ENCODE measurements at regions not wholly inside any gene's neighbourhood (a gene's known extent, or its start where the extent isn't known, plus 50 kb on each side); places are given as distances from the start of the nearest gene placed in this dataset.

DNA sequence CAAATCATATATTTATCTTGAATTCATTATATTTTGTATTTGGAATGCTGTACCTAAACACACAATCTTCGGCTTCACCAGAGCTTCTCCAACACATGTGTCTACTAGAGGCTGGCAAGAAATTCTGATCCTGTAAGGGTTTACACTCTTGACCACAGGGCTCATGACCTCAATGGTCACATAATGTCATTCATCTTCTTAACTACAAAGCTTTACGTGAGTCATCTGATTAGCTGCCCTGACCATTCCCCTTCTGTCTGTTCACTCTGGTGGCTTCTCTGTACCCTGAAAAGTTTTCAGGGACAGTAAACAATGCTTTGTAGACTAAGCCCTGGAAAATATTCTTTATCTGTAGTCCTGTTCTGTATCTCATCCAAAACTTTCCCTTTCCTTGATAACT lies 423.9 kb downstream of the CMPK2 start:
- H3K9me3 ChIP-seq (ENCODE audit: control insufficient read depth, low read length, poor library complexity, severe bottlenecking), result no peaks in the 10 kb centered on the region
- no peak for DNase-seq
- no peak for ATAC-seq
- Mint-ChIP-seq H3K4me3 (no peak overlapping the region), H3K4me1 (no peaks in the 10 kb centered on the region), H3K36me3 (ENCODE audit: low read depth) (no peaks in the 10 kb centered on the region), H3K27me3 (no peaks in the 10 kb centered on the region), H3K27ac (no peak overlapping the region)

DNA sequence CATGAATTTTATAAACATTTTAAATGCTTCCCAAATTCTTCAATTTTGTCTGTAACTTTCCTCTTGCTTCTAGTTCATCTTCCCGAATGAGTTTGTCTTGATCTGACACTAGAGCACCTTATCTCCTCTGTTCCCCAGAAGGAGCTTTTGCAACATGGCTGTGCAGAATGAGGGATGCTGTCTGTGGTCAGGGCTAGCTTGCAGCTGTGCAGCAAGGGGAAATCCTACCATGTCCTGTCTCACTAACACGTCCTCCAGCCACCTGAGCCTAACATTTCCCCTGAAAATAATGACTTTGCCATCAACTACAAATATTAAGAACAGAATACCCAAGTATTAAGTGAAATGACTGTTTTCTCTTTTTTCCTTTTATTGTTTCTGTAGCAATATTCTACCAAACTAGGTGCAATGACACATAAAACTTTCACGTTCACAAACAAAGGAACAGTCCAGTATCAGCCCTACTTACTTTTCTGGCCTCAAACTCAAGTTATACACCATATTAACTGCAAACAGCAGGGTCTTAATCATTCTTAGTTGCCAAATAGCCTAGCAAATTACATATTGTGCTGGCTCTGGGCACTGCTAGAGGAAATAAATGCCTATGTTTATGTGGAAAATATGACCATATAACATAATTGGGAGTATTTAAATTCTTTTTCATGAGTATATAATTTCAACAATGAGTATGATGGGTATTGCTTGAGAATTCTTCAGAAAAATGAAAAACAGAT lies 423.3 kb downstream of the CMPK2 start:
- ATAC-seq (no peak), DNase-seq (no peak)
- no peaks in the 10 kb centered on the region for H3K9me3 ChIP-seq (ENCODE audit: control insufficient read depth, low read length, poor library complexity, severe bottlenecking)
- Mint-ChIP-seq H3K27me3 (no peaks in the 10 kb centered on the region), H3K4me3 (no peak overlapping the region), H3K36me3 (ENCODE audit: low read depth) (no peaks in the 10 kb centered on the region), H3K4me1 (no peaks in the 10 kb centered on the region), H3K27ac (no peak overlapping the region)

DNA sequence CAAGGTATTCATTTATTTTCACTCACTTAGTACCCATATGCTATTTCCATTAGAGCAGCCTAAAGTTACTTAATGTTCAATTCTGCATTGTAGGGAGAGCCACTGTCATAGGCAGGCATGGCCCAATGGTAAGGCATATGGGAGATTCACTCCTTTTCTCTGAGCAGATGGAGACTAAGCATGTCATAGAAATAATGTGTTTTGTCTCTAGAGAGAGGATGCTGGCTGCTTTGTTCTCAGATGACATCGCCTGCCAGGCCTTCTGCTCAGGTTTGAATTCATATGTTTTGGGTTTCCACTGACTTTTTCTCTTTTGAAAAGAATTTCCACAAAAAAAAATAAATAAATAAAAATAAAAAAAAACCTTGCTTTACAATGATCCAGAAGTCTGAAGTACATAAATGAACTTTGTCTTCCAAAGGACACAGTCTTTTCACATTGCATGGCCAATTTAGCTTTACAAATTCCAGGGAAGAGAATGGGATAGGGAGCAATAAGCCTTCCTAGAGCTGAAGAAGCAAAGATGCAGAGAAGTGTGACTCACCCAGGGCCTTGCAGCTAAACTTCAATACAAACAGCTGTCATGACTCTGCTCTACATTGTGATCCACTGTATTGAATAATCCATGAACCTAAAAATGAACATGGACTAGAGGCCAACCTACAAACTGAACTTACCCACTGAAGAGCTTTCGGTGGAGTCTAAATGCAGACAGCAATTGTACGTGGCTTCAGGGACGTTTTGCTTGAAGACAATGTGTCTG lies 422.5 kb downstream of the CMPK2 start:
- no peak for ATAC-seq
- H3K36me3 Mint-ChIP-seq (ENCODE audit: low read depth), result no peaks in the 10 kb centered on the region
- no peak for DNase-seq
- H3K4me3 Mint-ChIP-seq, result no peak overlapping the region
- no peaks in the 10 kb centered on the region for H3K4me1 Mint-ChIP-seq
- no peak overlapping the region for H3K27ac Mint-ChIP-seq
- H3K27me3 Mint-ChIP-seq, result no peaks in the 10 kb centered on the region
- H3K9me3 ChIP-seq (ENCODE audit: control insufficient read depth, low read length, poor library complexity, severe bottlenecking), result no peaks in the 10 kb centered on the region

DNA sequence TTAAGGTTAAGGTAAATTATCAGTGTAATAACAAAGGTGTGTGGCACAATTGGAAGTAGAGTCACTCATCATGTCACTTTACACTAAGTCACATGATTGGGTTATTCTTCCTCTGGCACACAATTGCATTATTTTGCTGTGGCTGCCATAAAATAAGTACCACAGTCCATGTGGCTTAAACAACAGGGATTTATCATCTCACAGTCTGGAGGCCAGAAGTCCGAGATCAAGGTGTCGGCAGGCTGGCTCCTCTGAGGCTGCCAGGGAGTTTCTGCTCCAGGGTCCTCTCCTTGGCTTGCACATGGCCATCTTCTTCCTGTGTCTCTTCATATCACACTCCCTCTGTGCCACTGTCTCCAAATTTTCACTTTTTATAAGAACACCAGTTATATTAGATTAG lies 421.2 kb downstream of the CMPK2 start:
- DNase-seq (no peak), ATAC-seq (no peak)
- Mint-ChIP-seq H3K27me3 (no peaks in the 10 kb centered on the region), H3K4me3 (no peak overlapping the region), H3K27ac (no peak overlapping the region), H3K36me3 (ENCODE audit: low read depth) (no peaks in the 10 kb centered on the region), H3K4me1 (no peaks in the 10 kb centered on the region)
- H3K9me3 ChIP-seq (ENCODE audit: control insufficient read depth, low read length, poor library complexity, severe bottlenecking), result no peaks in the 10 kb centered on the region

DNA sequence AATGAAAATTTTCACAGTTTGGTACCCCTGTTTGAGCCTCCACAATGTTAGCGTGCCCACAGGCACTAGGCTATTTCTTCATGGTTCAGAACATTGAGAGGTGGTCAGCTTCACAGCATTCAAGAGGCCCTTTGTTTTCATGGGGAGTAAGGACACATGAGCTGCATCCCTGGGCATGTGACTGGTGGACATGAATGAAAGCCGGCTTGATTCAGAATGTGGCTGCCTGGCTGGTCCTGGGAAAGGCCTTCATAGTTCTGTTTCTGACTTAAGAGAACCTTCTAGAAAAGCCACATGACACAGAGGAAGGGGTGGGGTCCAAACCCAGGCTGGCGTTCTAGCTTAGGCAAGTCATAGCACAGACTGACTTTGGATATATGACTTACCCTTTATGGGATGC lies 420.6 kb downstream of the CMPK2 start:
- Mint-ChIP-seq H3K27me3 (no peaks in the 10 kb centered on the region), H3K27ac (no peak overlapping the region), H3K4me3 (no peak overlapping the region), H3K4me1 (no peaks in the 10 kb centered on the region), H3K36me3 (ENCODE audit: low read depth) (no peaks in the 10 kb centered on the region)
- no peaks in the 10 kb centered on the region for H3K9me3 ChIP-seq (ENCODE audit: control insufficient read depth, low read length, poor library complexity, severe bottlenecking)
- ATAC-seq (no peak), DNase-seq (no peak)

DNA sequence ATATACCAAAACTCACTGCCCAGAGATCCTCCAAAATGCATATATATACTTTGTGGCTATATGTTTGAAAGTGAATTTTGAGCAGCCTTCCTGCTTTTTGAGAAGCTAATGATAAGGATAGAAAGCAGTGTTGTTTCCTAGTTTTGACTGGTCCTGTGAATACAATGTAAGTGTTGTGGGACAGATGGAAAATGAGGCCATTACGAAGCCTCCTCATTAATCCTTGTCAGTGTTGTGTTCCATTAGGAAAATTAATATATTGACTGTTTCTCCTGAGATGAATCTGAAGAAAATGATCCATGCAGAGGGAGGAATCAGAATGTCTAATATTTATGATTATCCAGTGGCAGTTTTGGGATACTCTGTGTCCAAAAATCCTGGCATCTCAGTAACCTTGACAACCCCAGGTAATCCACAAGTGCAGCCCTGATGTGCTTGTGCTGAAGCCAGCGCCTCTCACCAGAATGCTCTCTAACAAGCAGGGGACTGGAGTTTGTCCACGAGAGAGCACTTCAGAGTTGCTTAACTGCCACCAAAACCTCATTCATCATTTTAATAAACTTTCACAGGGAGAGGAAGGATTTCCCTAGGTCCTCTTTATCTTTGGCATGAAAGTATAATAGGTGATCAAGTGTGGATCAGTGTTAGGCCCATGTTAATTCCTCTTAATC lies 418.6 kb downstream of the CMPK2 start:
- no peaks in the 10 kb centered on the region for H3K9me3 ChIP-seq (ENCODE audit: control insufficient read depth, low read length, poor library complexity, severe bottlenecking)
- Mint-ChIP-seq H3K27me3 (no peaks in the 10 kb centered on the region), H3K4me3 (no peak overlapping the region), H3K27ac (no peak overlapping the region), H3K4me1 (no peaks in the 10 kb centered on the region), H3K36me3 (ENCODE audit: low read depth) (no peaks in the 10 kb centered on the region)
- no peak for DNase-seq
- no peak for ATAC-seq

DNA sequence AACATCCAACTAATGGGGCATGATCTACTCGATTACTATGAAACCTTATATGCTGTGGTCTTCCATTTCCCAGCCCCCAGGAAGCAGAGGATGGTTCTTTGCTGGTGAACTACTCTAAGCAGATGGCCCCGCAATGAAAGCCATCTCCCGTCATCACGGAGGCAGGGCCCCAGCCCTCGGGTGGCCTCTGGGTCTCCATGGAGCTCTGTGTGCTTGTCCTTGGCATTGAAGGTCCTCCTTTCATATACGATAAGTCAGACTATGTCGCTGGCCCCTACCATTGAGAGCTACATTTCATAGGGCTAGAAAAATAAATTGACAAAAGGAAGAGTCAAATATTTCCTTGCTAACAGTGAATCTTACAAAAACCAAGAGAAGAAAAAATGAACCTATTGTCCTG lies 416.8 kb downstream of the CMPK2 start:
- H3K27me3 Mint-ChIP-seq, result no peaks in the 10 kb centered on the region
- H3K36me3 Mint-ChIP-seq (ENCODE audit: low read depth), result no peaks in the 10 kb centered on the region

DNA sequence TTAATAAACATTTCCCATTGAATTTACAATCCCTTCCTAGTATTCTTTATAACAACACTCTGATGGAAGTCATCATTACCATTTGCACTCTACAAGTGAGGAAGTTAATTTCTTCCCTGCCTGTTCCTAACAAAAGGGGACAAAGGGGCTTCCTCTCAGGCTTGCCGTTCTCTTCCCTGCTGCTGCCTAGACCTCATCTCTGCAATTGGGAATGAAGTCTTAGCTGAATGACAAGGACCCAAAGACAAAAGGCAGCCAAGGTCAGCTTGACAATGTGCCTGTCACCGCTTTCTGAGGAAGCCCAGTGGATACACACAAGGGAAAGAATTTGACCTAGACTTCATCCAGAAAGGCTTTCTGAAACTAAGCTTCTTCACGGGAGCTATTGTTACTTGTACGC lies 416.4 kb downstream of the CMPK2 start:
- no peaks in the 10 kb centered on the region for H3K27me3 Mint-ChIP-seq
- no peak overlapping the region for H3K27ac Mint-ChIP-seq
- H3K4me1 Mint-ChIP-seq, result no peaks in the 10 kb centered on the region

More for the DNA sequence above, 416.8 kb downstream of the CMPK2 start:
- Mint-ChIP-seq H3K4me1 (no peaks in the 10 kb centered on the region), H3K4me3 (no peak overlapping the region), H3K27ac (no peak overlapping the region)
- no peak for DNase-seq
- ATAC-seq, result no peak
- H3K9me3 ChIP-seq (ENCODE audit: control insufficient read depth, low read length, poor library complexity, severe bottlenecking), result no peaks in the 10 kb centered on the region

DNA sequence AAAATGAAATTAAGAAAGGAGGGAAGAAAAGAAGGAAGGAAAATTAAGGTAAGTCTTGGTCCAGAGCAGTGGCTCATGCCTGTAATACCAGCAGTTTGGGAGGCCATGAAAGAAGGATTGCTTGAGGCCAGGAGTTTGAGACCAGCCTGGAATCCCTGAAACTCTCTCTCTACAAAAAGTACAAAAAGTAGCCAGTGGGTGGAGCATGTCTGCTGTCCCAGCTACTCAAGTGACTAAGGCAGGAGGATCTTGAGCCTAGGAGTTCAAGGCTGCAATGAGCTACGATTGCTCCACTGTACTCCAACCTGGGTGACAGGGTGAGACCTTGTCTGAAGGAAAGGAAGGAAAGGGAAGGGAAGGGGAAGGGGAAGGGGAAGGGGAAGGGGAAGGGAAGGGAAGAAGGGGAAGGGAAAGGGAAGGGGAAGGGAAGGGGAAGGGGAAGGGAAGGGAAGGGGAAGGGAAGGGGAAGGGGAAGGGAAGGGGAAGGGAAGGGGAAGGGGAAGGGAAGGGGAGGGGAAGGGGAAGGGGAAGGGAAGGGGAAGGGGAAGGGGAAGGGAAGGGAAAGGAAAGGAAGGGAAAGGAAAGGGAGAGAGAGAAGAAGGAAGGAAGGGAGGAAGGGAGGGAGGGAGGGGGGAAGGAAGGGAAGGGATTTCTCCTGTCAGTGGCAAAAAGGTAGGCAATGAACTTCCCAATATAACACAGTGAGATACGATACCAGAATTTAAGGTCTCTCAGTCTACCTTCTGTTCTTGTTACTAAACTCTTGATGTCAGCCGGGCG lies 412.8 kb downstream of the CMPK2 start:
- H3K4me3 Mint-ChIP-seq, result no peak overlapping the region
- no peaks in the 10 kb centered on the region for H3K4me1 Mint-ChIP-seq
- ATAC-seq (no peak), DNase-seq (no peak)
- H3K9me3 ChIP-seq (ENCODE audit: control insufficient read depth, low read length, poor library complexity, severe bottlenecking), result no peaks in the 10 kb centered on the region
- H3K27ac Mint-ChIP-seq, result no peak overlapping the region
- H3K27me3 Mint-ChIP-seq, result no peaks in the 10 kb centered on the region
- H3K36me3 Mint-ChIP-seq (ENCODE audit: low read depth), result no peaks in the 10 kb centered on the region

More for the DNA sequence above, 416.4 kb downstream of the CMPK2 start:
- DNase-seq (no peak), ATAC-seq (no peak)
- Mint-ChIP-seq H3K4me3 (no peak overlapping the region), H3K36me3 (ENCODE audit: low read depth) (no peaks in the 10 kb centered on the region)
- H3K9me3 ChIP-seq (ENCODE audit: control insufficient read depth, low read length, poor library complexity, severe bottlenecking), result no peaks in the 10 kb centered on the region

DNA sequence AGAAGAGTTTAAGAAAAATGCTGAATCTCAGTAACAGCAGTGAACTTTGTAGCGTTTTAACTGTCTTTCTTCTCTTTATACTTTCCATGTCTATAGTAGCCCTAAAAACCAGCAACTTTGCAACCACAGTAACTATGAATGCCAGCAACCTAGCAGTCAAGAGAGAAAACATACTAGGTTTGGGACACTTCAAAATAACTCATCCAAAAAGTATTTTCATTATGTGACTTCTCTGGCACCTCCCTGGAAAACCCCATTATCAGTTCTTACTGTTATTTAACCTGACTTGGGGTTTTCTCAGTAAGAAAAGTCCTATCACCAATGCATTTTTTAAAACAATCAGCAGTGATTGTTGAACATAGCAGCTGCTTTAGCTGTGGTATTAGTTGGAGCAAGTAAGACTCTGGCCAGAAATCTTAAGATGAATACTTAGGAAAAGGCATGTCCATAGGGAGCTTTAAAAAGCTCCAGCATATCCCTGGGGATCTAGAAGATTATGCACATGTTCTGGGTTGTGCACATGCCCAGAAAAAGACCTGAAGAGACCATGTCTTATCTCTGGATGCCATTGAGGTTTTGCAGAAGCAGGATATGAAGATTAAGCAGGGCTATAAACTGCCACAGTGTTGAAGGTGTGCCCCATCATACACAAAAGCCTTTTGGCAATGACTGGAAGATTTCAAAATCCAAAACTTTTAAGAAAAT lies 411.3 kb downstream of the CMPK2 start:
- DNase-seq, result no peak
- ATAC-seq, result no peak
- Mint-ChIP-seq H3K36me3 (ENCODE audit: low read depth) (no peaks in the 10 kb centered on the region), H3K4me3 (no peak overlapping the region), H3K27me3 (no peaks in the 10 kb centered on the region), H3K27ac (no peak overlapping the region), H3K4me1 (no peaks in the 10 kb centered on the region)
- no peaks in the 10 kb centered on the region for H3K9me3 ChIP-seq (ENCODE audit: control insufficient read depth, low read length, poor library complexity, severe bottlenecking)

DNA sequence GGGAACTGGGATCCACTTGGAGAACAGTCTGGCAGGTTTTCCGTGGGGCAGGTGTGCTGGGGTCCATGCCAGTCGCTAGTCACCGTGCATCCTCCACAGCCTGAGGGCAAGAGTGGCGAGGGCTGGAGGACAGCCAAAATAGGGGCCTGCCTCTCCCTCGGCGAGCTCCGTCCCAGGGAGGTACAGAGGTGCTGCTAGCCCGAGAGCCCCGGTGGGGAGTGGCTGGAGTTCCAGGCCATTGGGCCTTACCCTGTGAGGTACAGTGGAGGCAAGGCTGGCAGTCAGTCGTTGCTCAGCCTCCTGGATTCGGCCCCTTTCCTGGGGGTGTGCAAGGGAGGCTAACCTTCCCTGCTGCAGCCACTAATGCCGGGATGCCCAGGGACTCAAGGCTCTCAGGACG lies 406.6 kb downstream of the CMPK2 start:
- Mint-ChIP-seq H3K27ac (no peak overlapping the region), H3K36me3 (ENCODE audit: low read depth) (no peaks in the 10 kb centered on the region), H3K4me1 (no peaks in the 10 kb centered on the region), H3K4me3 (no peak overlapping the region), H3K27me3 (no peaks in the 10 kb centered on the region)
- H3K9me3 ChIP-seq (ENCODE audit: control insufficient read depth, low read length, poor library complexity, severe bottlenecking), result no peaks in the 10 kb centered on the region
- DNase-seq, result no peak
- no peak for ATAC-seq

DNA sequence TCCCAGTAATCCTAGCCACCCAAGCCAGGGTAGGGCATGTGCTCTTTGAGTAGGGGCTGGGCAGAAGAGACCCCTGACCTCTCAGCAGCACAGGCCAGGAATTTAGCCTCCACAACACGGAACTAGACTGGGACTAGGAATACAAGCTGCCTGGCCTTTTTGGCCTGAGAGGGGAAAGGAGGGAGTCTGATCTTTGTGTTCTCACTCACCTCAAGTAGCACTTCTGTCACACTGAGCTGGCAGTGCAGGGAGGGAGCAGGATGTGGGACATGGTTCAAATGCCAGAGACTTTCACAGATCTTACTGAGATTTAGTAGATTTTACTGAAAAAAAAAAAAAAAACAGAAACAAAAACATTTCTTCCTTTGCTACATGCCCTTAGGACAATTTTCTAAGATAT lies 395.2 kb downstream of the CMPK2 start:
- no peak overlapping the region for H3K27ac Mint-ChIP-seq
- H3K36me3 Mint-ChIP-seq (ENCODE audit: low read depth), result no peaks in the 10 kb centered on the region
- DNase-seq (no peak), ATAC-seq (no peak)
- no peaks in the 10 kb centered on the region for H3K9me3 ChIP-seq (ENCODE audit: control insufficient read depth, low read length, poor library complexity, severe bottlenecking)
- H3K4me3 Mint-ChIP-seq, result no peak overlapping the region
- peaks cover 6% of the 10 kb centered on the region for H3K27me3 Mint-ChIP-seq
- no peaks in the 10 kb centered on the region for H3K4me1 Mint-ChIP-seq
